Erythroblast (primary cell): ENCODE measurements at regions not wholly inside any gene's neighbourhood (a gene's known extent, or its start where the extent isn't known, plus 50 kb on each side); places are given as distances from the start of the nearest gene placed in this dataset.

ENCODE experiments used
- GATA1 ChIP-seq: IDR thresholded peaks from 2 replicates; pipeline ENCODE4 v1.6.1; 2011; ENCODE audit warnings: low read depth, mild to moderate bottlenecking, control low read depth, low read length, moderate library complexity
- POLR2A ChIP-seq: IDR thresholded peaks from 2 replicates; pipeline ENCODE4 v1.6.1; 2011; ENCODE audit warnings: mild to moderate bottlenecking, low read length

DNA sequence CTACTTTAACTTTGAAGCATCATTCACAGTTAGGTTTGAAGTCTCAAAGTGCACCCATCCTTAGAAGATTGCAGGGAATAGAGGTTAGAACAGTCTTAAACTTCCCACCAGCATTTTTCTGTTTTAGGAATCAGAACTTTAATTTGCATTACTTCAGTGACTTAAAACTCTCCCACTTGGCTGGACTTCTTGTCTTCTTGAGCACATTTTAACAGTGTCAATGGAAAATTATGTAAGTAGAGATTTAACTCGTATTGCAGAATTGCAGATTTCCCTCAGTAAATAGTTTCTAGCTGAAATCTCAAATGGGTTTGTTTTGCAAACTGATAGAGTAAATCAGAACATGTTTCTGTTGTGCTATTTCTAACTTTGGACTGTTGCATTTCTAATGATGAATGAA is 369.6 kb downstream of the OTOL1 start:
- TF ChIP-seq POLR2A = no peak
- no peak for TF ChIP-seq GATA1
